Urothelium cell line (cell line): ENCODE measurements at regions not wholly inside any gene's neighbourhood (a gene's known extent, or its start where the extent isn't known, plus 50 kb on each side); places are given as distances from the start of the nearest gene placed in this dataset.
A peak's percentile ranks its signal among the peaks of the same experiment; 100 is the strongest.
"Not testable (repeated sequence)": the region's sequence is repeated elsewhere in the genome, so short reads cannot be mapped to it uniquely, and the experiment has no call there.

Experiments
- DNase-seq: peaks from one replicate; pipeline ENCODE4 v3.0.0; 2011; ENCODE audit warnings: low spot score, mixed read lengths
- FAIRE-seq: peaks from 2 replicates; lab custom pipeline; 2011; peaks lifted over from hg19 to GRCh38; lab: Jason Lieb, UNC

DNA sequence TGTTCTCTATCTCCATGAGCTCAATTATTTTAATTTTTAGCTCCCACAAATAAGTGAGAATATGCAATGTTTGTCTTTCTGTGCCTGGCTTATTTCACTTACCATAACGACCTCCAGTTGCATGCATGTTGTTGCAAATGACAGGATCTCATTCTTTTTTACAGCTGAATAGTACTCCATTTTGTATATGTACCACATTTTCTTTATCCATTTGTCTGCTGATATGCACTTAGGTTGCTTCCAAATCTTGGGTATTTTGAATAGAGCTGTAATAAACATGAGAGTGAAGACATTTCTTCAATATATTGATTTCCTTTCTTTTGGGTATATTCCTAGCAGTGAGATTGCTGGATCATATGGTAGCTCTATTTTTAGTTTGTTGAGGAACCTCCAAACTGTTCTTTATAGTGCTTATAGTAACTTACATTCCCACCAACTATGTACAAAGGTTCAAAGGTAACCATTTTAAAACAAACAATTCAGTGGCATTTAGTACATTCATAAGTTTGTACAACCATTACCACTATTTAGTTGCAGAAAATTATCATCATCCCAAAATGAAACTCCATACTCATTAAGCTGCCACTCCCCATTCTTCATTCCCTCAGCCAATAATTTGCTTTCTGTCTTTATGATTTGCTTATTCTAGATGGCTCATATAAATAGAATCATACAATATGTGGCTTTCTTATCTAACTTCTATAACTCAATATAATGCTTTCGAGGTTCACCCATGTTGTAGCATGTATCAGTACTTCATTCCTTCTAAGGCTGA, 255.9 kb upstream of the NFIA start:
- no peak for DNase-seq
- FAIRE-seq, result no peak

DNA sequence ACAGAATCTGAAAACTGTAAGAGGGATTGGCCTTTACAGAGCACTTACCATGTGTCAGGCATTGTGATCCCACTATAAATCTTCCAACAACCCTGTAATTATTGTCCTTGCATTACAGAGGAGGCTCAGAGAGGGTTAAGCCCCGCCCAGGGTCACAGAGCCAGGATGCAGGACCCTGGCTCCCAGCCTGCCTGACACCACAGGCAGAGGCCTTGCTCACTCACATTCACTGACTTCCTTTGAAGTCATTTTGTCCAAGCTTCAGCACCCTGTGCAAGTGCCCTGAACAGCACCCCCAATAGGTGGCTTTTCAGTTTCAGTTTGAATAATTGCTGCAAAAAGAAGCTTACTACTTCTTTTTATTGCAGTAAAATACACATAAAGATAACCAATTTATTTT, 256.8 kb upstream of the NFIA start:
- FAIRE-seq, result no peak
- no peak for DNase-seq

DNA sequence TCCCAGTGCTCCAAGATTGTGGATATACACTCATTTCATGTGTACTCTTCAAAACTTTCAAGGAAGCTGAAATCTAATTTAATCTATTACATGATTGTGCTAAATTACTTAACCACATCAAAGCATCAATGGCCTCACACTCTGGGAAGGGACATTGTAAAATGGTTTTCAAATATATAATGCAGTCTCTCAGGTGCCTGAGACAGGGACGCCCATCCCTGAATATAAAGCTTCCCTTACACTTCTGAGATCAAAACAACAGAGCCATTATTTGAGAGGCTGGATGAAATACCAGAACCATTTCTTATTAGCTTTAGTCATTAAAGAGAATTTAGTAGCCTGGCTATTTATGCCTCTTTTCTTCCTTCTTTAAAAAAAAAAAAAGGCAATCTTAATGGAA, 259.2 kb upstream of the NFIA start:
- no peak for FAIRE-seq
- DNase-seq, result no peak

DNA sequence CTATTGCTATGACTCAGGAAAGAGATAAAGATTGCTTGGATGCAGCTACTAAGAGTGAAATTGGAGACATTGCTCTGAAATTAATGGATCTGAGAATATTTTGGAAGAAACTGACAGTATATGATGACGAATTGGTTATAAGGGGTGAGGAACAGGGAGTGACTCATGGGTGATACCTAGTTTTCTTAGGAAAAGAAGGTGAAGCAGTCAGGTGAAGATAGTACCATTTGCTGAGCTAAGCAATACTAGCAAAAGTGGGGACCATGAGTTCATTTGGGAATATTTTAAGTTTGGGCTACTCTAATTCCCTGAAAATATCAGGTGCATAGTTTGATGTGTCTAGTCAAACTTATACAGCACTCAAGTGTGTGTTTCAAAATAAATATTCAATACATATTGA, 260.1 kb upstream of the NFIA start:
- DNase-seq (no peak), FAIRE-seq (no peak)

DNA sequence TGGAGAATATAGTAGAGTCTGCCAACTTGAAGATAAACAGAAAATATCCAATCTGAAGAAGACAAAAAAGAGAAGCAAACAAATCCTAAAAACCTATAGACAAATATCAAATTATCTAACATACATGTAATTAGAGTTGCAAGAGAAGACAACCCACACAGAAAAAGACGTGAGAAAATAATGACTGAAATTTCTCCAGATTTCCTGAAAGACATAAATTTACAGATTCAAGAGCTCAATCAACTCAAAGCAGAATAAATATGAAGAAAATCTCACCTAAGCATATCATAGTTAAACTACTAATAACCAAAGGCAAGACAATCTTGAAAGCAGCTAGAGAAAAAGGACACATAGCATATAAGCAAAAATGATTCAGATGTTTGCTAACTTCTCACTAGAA, 261.2 kb upstream of the NFIA start:
- DNase-seq (no peak), FAIRE-seq (no peak)

DNA sequence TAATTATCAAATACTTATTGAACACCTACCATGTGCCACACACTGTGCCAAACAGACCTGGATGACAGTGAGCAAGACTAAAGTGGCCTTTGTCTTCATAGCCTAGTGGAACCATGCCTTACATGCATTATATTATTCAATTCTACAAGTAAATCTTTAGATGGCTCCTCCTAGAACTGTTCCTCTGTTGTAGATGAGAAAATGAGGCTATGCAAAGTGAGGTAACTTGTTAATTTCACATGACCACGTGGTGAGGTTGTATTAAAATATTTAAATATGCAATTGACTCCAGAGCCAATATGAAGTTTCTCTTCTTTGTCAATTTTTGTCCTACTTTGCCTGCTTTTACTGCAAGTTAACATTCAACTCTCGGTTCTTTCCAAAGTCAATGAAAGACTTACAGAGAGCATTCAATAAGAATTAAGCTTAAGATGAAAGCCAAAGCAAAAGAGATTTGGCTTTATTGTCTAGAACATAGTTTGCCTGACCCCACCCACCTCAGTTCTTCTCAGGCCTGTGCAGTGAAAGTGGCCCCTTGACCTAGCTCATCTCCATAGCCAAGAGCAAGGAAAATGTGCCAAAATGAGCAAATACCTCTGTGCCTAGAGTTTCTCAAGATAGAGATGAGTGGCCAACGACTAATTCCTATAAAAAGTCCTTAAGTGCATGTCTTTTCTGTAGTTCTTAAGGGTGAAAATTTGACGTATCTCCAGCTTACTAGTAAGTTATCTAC, 263.2 kb upstream of the NFIA start:
- FAIRE-seq (no peak), DNase-seq (no peak)

DNA sequence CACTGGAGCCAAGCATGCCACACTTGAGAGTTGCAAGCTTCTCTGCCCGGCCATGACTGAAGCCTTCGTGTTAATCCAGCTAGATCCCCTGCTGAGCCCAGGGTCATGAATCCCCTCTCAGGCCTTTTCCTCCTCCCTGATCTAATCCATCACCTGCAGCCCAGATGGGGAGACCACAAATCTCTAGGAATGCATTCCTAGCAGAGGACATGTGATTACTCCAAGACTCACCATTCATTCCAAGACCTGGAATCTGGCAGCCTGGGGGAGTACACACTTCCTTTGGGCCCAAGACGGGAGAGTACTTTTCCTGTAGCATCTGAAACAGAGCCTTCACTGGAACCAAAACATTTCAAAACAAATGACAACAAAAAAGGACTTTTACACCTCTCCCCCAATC, 269.3 kb upstream of the NFIA start:
- FAIRE-seq, result no peak
- DNase-seq, result peak; percentile 10

DNA sequence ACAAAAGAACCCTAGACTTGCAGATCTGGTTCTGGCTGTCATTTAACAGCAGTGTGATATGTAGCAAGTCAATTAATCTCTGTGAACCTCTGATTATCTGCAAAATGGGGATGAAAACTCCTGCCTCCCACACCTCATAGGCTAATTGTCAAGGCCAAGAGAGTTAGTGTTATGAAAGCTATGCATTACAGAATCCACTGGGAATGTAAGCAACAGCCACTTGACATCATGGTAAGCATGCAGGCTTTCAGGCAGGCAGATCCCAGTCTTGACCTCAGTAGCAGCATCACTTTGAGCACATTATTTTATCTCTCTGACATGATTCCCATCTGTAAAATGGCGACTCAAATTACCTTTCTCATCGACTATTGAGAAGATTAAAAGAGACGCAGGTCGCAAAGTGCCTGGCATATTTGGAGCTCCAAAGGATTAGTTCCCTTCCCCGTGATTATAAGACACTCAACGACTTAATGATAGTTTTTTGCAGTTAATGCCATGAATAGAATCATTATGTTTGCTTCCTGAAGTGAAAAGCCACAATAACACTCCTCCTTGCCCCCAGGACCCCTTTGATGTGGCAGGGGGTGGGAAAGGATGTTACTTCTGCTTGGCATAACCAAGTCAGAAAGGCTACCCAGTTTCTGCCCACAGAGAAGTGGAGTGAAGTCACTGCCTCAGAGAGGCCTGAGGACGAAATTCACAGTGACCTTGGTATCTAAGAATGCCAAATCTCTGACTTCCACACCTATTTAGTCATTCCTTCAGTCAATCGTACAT, 273.0 kb upstream of the NFIA start:
- FAIRE-seq (peak; percentile 66), DNase-seq (no peak)

DNA sequence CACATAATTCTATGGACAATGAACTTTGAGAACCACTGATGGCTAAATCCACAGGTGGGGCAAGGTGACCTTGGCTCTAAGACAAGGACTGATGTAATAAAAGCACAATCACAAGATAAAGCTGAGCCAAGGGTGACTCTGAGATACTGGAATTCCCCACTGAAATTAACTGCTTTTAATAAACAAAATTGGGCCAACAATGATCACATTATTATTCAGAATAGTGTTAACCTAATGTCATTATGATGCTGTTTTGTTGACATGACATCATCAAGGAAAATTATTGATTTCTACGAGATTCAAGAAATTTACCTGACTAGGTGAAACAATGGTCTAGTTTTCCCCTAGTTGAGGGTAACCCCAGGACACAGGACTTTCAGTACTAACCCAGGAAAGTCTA, 273.7 kb upstream of the NFIA start:
- no peak for DNase-seq
- FAIRE-seq, result no peak

DNA sequence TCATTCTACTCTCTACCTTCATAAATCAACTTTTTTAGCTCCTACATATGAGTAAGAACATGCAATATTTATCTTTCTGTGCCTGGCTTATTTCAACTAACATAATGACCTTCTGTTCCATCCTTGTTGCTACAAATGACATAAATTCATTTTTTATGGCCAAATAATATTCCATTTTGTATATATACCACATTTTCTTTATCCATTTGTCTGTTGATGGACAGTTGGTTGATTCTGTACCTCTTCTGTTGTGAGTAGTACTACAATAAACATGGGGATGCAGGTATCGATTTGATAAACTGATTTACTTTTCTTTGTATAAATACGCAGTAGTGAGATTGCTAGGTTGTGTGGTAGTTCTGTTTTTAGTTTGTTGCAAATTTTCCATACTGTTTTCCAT, 279.5 kb upstream of the NFIA start:
- DNase-seq (no peak), FAIRE-seq (no peak)

DNA sequence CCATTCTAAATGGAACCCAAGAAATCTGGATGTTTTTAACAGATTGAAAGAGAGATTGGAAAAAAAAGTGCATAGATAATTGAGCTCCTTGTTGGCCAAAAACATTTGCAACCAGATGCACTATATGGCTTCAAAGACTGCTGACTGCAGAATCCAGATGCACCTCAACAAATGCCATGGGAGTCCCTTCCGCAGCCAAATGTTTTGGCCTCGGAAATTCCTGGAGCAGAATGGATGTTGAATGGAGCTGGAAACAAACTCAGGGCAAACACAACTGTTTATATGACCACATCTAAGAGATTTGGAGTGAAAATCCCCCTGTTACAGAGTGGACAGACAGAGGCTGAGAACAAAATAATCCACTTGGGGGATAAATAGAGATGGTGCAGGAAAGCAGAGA, 285.0 kb upstream of the NFIA start:
- no peak for FAIRE-seq

DNA sequence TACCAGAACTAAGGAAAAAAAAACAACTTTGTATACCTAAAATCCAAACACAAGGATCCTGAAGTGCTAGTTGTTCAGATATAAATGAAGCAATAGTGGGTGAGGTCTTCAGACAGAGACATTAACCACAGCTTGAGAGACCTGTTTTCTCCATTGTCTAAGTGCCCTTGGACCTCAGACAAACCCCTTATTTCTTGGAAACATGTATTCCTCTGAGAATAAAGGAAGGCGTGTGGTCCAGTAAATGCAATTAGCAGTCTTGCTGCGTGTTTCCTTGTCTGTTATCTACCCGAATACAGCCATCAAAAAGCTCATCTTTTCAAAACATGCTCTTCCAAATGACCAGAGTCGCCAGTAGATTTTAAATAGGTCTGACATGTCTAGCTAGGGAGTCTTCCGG, 291.1 kb upstream of the NFIA start:
- DNase-seq, result no peak
- no peak for FAIRE-seq

More for the DNA sequence above, 285.0 kb upstream of the NFIA start:
- DNase-seq, result no peak

DNA sequence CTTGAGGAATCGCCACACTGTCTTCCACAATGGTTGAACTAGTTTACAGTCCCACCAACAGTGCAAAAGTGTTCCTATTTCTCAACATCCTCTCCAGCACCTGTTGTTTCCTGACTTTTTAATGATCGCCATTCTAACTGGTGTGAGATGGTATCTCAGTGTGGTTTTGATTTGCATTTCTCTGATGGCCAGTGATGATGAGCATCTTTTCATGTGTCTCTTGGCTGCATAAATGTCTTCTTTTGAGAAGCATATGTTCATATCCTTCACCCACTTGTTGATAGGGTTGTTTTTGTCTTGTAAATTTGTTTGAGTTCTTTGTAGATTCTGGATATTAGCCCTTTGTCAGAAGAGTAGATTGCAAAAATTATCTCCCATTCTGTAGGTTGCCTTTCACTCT, 309.3 kb upstream of the NFIA start:
- FAIRE-seq, DNase-seq: not testable (repeated sequence)

DNA sequence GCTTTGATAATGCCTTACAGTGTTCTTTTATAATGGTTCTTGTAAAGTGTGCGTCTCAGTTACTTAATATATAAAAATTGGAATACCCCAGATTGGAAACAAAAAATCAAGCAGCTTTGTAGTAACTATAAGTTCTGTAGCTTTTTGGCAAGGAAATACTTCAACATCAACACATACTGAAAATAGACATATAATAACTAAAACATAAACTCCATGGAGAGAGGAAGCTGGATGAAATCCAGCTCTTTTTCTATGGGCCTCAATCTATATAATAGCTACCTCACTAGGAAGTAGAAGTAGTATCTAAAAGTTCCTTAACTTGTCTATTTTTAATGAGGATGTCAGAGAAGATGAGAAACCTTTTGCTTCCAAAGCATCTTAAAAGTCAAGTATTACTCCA, 313.3 kb upstream of the NFIA start:
- FAIRE-seq (no peak), DNase-seq (no peak)

DNA sequence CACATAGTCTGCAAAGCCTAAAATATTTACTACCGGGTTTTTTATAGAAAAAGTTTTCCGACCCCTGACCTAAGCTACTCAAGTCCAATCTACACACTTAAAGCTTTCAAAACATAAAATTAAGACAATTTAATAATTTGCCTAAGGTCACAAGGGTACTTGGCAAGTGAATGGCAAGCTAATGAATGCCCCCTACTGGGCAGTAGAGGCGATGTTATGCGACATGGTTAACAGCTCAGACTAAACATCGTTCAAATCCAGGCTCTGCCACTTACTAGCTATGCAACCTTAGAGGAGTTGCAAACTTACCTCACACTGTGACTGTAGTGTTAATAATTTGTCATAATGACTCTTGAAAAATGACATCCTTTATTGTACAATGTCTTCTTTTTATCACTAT, 317.2 kb upstream of the NFIA start:
- FAIRE-seq (no peak), DNase-seq (peak; percentile 9)

DNA sequence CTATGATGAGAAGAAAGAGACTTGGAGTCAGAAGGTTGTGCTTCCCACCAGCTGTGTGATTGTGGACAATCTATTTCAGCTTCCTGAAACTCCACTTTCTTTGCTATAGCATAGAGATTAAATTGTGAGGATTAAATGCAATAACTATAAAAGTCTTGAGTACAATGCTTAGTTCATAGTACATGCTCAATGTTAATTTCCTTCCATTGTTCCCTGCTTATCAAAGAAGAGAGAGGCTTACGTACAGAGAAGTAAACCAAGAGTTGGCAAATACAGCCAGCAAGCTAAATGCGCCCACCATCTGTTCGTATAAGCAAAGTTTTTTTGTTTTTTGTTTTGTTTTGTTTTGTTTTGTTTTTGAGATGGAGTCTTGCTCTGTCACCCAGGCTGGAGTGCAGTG, 317.9 kb upstream of the NFIA start:
- DNase-seq (no peak), FAIRE-seq (no peak)

DNA sequence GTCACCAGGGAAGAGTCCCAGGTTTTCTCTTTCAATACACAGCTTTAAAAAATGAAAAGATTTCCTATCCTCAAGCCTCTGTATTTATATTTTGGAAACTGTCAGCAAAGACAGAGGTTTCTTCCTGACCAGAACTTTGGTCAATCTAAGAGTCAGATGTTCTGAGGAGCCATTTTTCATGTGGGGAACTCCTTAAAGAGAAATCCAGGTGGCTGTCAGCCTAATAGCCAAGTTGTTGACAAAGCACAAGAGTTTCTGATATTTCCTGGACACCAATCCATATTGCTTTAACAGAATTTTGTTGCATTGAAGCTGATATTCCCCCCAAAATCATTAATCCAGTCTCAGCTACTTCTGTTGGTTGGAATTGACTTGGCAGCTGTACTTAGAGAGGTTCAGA, 318.6 kb upstream of the NFIA start:
- DNase-seq, result no peak

DNA sequence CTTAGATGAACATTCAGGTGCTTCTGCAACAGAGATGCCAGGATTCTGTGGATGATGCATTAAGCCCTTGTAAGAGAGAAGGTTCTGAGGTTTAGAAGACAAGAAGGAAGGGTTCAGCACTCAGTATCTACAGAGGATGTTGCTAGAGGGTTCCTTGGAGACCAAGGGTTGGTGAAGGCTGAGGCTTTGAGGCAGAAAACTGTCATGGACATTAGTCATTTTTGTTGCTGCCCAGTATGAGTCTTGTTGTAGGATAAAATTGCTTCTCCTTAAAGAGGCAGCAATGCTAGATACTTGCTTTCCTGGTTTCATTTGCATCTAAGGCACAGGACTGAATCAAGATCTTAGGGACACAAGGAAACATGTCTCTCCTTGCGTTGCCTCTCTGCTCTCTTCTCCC, 319.4 kb upstream of the NFIA start:
- FAIRE-seq (no peak), DNase-seq (no peak)

More for the DNA sequence above, 318.6 kb upstream of the NFIA start:
- FAIRE-seq, result no peak

DNA sequence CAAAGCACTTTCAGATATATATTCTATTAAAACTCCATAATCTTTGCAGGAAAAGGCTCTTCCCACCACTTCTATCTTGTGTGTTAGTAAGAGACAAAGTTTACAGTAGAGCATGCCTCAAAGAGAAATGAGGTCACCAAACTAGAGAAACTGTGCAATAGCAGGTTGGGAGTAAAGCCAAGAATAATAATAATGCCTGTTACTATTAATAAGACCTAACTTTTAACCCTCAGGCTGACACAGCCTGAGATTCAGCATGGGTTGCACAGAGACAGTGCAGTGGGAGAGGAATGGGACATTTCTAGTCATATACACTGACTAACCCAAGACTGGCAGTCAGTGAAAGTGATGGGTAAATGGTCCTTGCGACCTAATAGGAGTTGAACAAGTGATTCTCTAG, 320.2 kb upstream of the NFIA start:
- no peak for DNase-seq
- no peak for FAIRE-seq

DNA sequence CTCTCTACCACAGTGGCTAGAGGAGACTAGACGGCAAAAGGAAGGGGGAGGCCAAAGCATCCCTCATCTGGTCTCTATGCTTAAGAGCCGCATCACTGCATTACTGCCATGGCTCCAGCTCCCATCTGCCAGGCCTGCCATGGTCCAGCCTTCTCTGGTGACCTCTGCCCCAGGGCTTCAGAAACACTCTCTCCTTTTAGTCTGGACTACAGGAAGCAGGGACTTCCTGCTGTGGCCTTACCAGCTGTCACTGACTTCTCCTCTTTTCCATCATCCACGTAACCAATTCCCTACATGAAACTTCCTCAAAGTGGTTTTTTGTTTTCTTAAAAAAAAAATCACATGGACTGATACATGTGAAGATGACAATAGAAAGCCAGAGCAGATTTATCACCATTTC, 323.1 kb upstream of the NFIA start:
- FAIRE-seq (no peak), DNase-seq (no peak)

DNA sequence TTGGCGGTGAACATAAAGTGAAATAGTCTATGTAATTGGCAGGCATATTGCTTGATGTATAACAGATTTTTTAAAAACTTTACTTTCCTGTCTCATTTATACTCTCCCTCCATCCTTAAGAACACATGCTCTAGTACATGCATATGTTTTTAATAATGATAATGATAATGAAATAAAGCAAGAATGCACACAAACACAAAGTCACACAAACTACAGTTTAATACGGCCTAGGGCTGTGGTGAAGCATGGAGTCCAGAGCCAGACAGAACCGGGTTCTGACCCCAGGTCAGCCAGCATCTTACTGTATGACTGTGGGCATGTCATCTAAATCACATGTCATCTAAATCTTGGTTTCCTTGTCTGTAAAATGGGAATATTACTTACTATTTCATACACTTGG, 324.9 kb upstream of the NFIA start:
- no peak for DNase-seq
- no peak for FAIRE-seq
